ENCODE measurements at regions not wholly inside any gene's neighbourhood (a gene's known extent, or its start where the extent isn't known, plus 50 kb on each side); places are given as distances from the start of the nearest gene placed in this dataset.
"Not testable (repeated sequence)": the region's sequence is repeated elsewhere in the genome, so short reads cannot be mapped to it uniquely, and the experiment has no call there.

- H3K18ac ChIP-seq (ENCODE audit: low read length), result no peak overlapping the region
- H3K9ac ChIP-seq (ENCODE audit: low read length), result no peak overlapping the region
- no peak overlapping the region for H2BK120ac ChIP-seq (ENCODE audit: insufficient read depth, low read length, poor library complexity)
- H3K79me1 ChIP-seq (ENCODE audit: low read length), result no peaks in the 10 kb centered on the region
- H4K12ac ChIP-seq (ENCODE audit: low read depth, low read length), result no peak overlapping the region
- peak; percentile 64 to 84 for DNase-seq
- H3K4me3 ChIP-seq (ENCODE audit: low read depth, low read length), result no peak overlapping the region
- H3K23ac ChIP-seq (ENCODE audit: low read length), result no peak overlapping the region
- no peak overlapping the region for H2AK5ac ChIP-seq (ENCODE audit: low read length)
- H3K27me3 ChIP-seq (ENCODE audit: insufficient read depth, low read length), result no peaks in the 10 kb centered on the region
- H3K4me2 ChIP-seq (ENCODE audit: low read length), result no peak overlapping the region
- no peak overlapping the region for H3K4ac ChIP-seq (ENCODE audit: low read depth, low read length)
- no peaks in the 10 kb centered on the region for H3K36me3 ChIP-seq (ENCODE audit: control insufficient read depth in 1 of 2, insufficient read depth in 2 of 2, low read length in 2 of 2)
- no peak overlapping the region for H3K27ac ChIP-seq (ENCODE audit: low read depth, low read length)
- no peaks in the 10 kb centered on the region for H3K79me2 ChIP-seq (ENCODE audit: control insufficient read depth, insufficient read depth, low read length, poor library complexity)
- no peaks in the 10 kb centered on the region for H3K9me3 ChIP-seq (ENCODE audit: insufficient read depth, low read depth, low read length)
- no peak overlapping the region for H4K8ac ChIP-seq (ENCODE audit: low read depth, low read length)
- peaks cover 0 to 2% of the 10 kb centered on the region in 2 experiments for H3K4me1 ChIP-seq (ENCODE audit: control insufficient read depth in 1 of 2, insufficient read depth in 2 of 2, low read length in 2 of 2)
- no peak overlapping the region for H2BK12ac ChIP-seq (ENCODE audit: low read length)
- no peak overlapping the region for H2AFZ ChIP-seq (ENCODE audit: insufficient read depth, low read length, poor library complexity)
- no CpG with 5 or more reads among the region's 4 CpGs for WGBS (ENCODE audit: extremely low coverage, insufficient coverage, insufficient read length)
- no peak overlapping the region for H3K14ac ChIP-seq (ENCODE audit: low read length)
- H4K91ac ChIP-seq (ENCODE audit: low read depth, low read length), result no peak overlapping the region
- no peak overlapping the region for H2BK5ac ChIP-seq (ENCODE audit: low read depth, low read length, poor library complexity)
Measured at GRCh38 chr2:105510761-105511528, 112.1 kb upstream of the FHL2 start.

- DNase-seq, result no peak
- Histone ChIP-seq H4K8ac (ENCODE audit: low read depth, low read length) (no peak overlapping the region), H3K4me1 (ENCODE audit: control insufficient read depth in 1 of 2, insufficient read depth in 2 of 2, low read length in 2 of 2) (peaks cover 0 to 2% of the 10 kb centered on the region in 2 experiments), H3K23ac (ENCODE audit: low read length) (no peak overlapping the region), H2AFZ (ENCODE audit: insufficient read depth, low read length, poor library complexity) (no peak overlapping the region), H3K9me3 (ENCODE audit: insufficient read depth, low read depth, low read length) (no peaks in the 10 kb centered on the region), H3K79me1 (ENCODE audit: low read length) (no peaks in the 10 kb centered on the region), H3K79me2 (ENCODE audit: control insufficient read depth, insufficient read depth, low read length, poor library complexity) (no peaks in the 10 kb centered on the region), H3K27me3 (ENCODE audit: insufficient read depth, low read length) (no peaks in the 10 kb centered on the region), H2BK120ac (ENCODE audit: insufficient read depth, low read length, poor library complexity) (no peak overlapping the region), H4K12ac (ENCODE audit: low read depth, low read length) (no peak overlapping the region), H3K36me3 (ENCODE audit: control insufficient read depth in 1 of 2, insufficient read depth in 2 of 2, low read length in 2 of 2) (no peaks in the 10 kb centered on the region), H3K4ac (ENCODE audit: low read depth, low read length) (no peak overlapping the region), H3K9ac (ENCODE audit: low read length) (no peak overlapping the region), H3K27ac (ENCODE audit: low read depth, low read length) (no peak overlapping the region), H3K18ac (ENCODE audit: low read length) (no peak overlapping the region), H4K91ac (ENCODE audit: low read depth, low read length) (no peak overlapping the region), H2BK12ac (ENCODE audit: low read length) (no peak overlapping the region), H3K14ac (ENCODE audit: low read length) (no peak overlapping the region), H3K4me2 (ENCODE audit: low read length) (no peak overlapping the region), H2AK5ac (ENCODE audit: low read length) (no peak overlapping the region), H2BK5ac (ENCODE audit: low read depth, low read length, poor library complexity) (no peak overlapping the region), H3K4me3 (ENCODE audit: low read depth, low read length) (no peak overlapping the region)
- no CpG with 5 or more reads among the region's 6 CpGs for WGBS (ENCODE audit: extremely low coverage, insufficient coverage, insufficient read length)
Measured at GRCh38 chr2:105509269-105510086, 110.6 kb upstream of the FHL2 start.

GRCh38 chr2:105506860-105507259, 108.0 kb upstream of the FHL2 start:
- not testable (repeated sequence) for DNase-seq; H3K4me1 ChIP-seq (ENCODE audit: control insufficient read depth in 1 of 2, insufficient read depth in 2 of 2, low read length in 2 of 2)

GRCh38 chr2:105504459-105504858, 105.6 kb upstream of the FHL2 start:
- Histone ChIP-seq H2BK120ac (ENCODE audit: insufficient read depth, low read length, poor library complexity) (no peak overlapping the region), H3K4ac (ENCODE audit: low read depth, low read length) (no peak overlapping the region), H3K27ac (ENCODE audit: low read depth, low read length) (no peak overlapping the region), H4K8ac (ENCODE audit: low read depth, low read length) (no peak overlapping the region), H3K9ac (ENCODE audit: low read length) (no peak overlapping the region), H3K4me1 (ENCODE audit: control insufficient read depth in 1 of 2, insufficient read depth in 2 of 2, low read length in 2 of 2) (no peaks in the 10 kb centered on the region), H3K14ac (ENCODE audit: low read length) (no peak overlapping the region), H4K12ac (ENCODE audit: low read depth, low read length) (no peak overlapping the region), H3K23ac (ENCODE audit: low read length) (no peak overlapping the region), H2AFZ (ENCODE audit: insufficient read depth, low read length, poor library complexity) (no peak overlapping the region), H3K79me2 (ENCODE audit: control insufficient read depth, insufficient read depth, low read length, poor library complexity) (no peaks in the 10 kb centered on the region), H4K91ac (ENCODE audit: low read depth, low read length) (no peak overlapping the region), H3K27me3 (ENCODE audit: insufficient read depth, low read length) (no peaks in the 10 kb centered on the region), H2BK12ac (ENCODE audit: low read length) (no peak overlapping the region), H3K4me2 (ENCODE audit: low read length) (no peak overlapping the region), H2AK5ac (ENCODE audit: low read length) (no peak overlapping the region), H2BK5ac (ENCODE audit: low read depth, low read length, poor library complexity) (no peak overlapping the region), H3K4me3 (ENCODE audit: low read depth, low read length) (no peak overlapping the region), H3K79me1 (ENCODE audit: low read length) (no peaks in the 10 kb centered on the region), H3K9me3 (ENCODE audit: insufficient read depth, low read depth, low read length) (no peaks in the 10 kb centered on the region), H3K18ac (ENCODE audit: low read length) (no peak overlapping the region), H3K36me3 (ENCODE audit: control insufficient read depth in 1 of 2, insufficient read depth in 2 of 2, low read length in 2 of 2) (no peaks in the 10 kb centered on the region)
- peak; percentile 72 to 89 for DNase-seq

More at GRCh38 chr2:105506860-105507259, 108.0 kb upstream of the FHL2 start:
- not testable (repeated sequence) for H3K79me1 ChIP-seq (ENCODE audit: low read length); H4K12ac ChIP-seq (ENCODE audit: low read depth, low read length); H3K23ac ChIP-seq (ENCODE audit: low read length); H2AFZ ChIP-seq (ENCODE audit: insufficient read depth, low read length, poor library complexity); H2BK12ac ChIP-seq (ENCODE audit: low read length); H3K4me2 ChIP-seq (ENCODE audit: low read length); H4K8ac ChIP-seq (ENCODE audit: low read depth, low read length); H2BK5ac ChIP-seq (ENCODE audit: low read depth, low read length, poor library complexity); H3K27ac ChIP-seq (ENCODE audit: low read depth, low read length); H3K36me3 ChIP-seq (ENCODE audit: control insufficient read depth in 1 of 2, insufficient read depth in 2 of 2, low read length in 2 of 2); H3K14ac ChIP-seq (ENCODE audit: low read length); H2BK120ac ChIP-seq (ENCODE audit: insufficient read depth, low read length, poor library complexity); H3K4ac ChIP-seq (ENCODE audit: low read depth, low read length); H3K4me3 ChIP-seq (ENCODE audit: low read depth, low read length); H3K9ac ChIP-seq (ENCODE audit: low read length); H2AK5ac ChIP-seq (ENCODE audit: low read length); H3K9me3 ChIP-seq (ENCODE audit: insufficient read depth, low read depth, low read length); H3K18ac ChIP-seq (ENCODE audit: low read length); H4K91ac ChIP-seq (ENCODE audit: low read depth, low read length); H3K79me2 ChIP-seq (ENCODE audit: control insufficient read depth, insufficient read depth, low read length, poor library complexity); H3K27me3 ChIP-seq (ENCODE audit: insufficient read depth, low read length)
- WGBS (ENCODE audit: extremely low coverage, insufficient coverage, insufficient read length), result no CpG with 5 or more reads among the region's 1 CpG

All from trophoblast cell (in vitro differentiated cells and primary cell).